ENCODE measurements at regions not wholly inside any gene's neighbourhood (a gene's known extent, or its start where the extent isn't known, plus 50 kb on each side); places are given as distances from the start of the nearest gene placed in this dataset.

GRCh38 chr15:98075441-98075840 lies 114.9 kb downstream of the ARRDC4 start:
- Histone ChIP-seq H3K9ac (ENCODE audit: low read length) (no peak overlapping the region), H3K4me1 (ENCODE audit: insufficient read depth, low read length, severe bottlenecking) (no peaks in the 10 kb centered on the region), H3K79me2 (ENCODE audit: insufficient read depth, low read length) (no peaks in the 10 kb centered on the region), H3F3A (ENCODE audit: insufficient read depth, low read length) (no peaks in the 10 kb centered on the region), H3K9me3 (ENCODE audit: low read length) (no peaks in the 10 kb centered on the region), H2AFZ (ENCODE audit: low read length) (no peak overlapping the region), H3K4me3 (ENCODE audit: low read depth, low read length, poor library complexity, severe bottlenecking) (no peak overlapping the region), H3K36me3 (ENCODE audit: insufficient read depth, low read length) (no peaks in the 10 kb centered on the region), H3K9me2 (ENCODE audit: low read depth, low read length) (no peaks in the 10 kb centered on the region), H3K4me2 (ENCODE audit: low read length) (no peak overlapping the region), H3K27ac (ENCODE audit: low read depth, low read length, poor library complexity, severe bottlenecking) (no peak overlapping the region), H3K27me3 (ENCODE audit: insufficient read depth, low read length) (no peaks in the 10 kb centered on the region), H4K20me1 (ENCODE audit: insufficient read depth, low read length) (no peaks in the 10 kb centered on the region)
- TF ChIP-seq CTCF (IDR thresholded peaks at IDR 0.05; ENCODE audit: low read length) = no peak
- TF ChIP-seq EZH2 (IDR thresholded peaks at IDR 0.05; ENCODE audit: borderline replicate concordance, low read length) = no peak

- Histone ChIP-seq H3F3A (ENCODE audit: insufficient read depth, low read length) (no peaks in the 10 kb centered on the region), H3K4me1 (ENCODE audit: insufficient read depth, low read length, severe bottlenecking) (no peaks in the 10 kb centered on the region), H3K36me3 (ENCODE audit: insufficient read depth, low read length) (no peaks in the 10 kb centered on the region), H3K27ac (ENCODE audit: low read depth, low read length, poor library complexity, severe bottlenecking) (no peak overlapping the region), H3K27me3 (ENCODE audit: insufficient read depth, low read length) (no peaks in the 10 kb centered on the region), H2AFZ (ENCODE audit: low read length) (no peak overlapping the region), H4K20me1 (ENCODE audit: insufficient read depth, low read length) (no peaks in the 10 kb centered on the region), H3K9me3 (ENCODE audit: low read length) (no peaks in the 10 kb centered on the region), H3K79me2 (ENCODE audit: insufficient read depth, low read length) (no peaks in the 10 kb centered on the region), H3K9ac (ENCODE audit: low read length) (no peak overlapping the region), H3K4me3 (ENCODE audit: low read depth, low read length, poor library complexity, severe bottlenecking) (no peak overlapping the region), H3K9me2 (ENCODE audit: low read depth, low read length) (no peaks in the 10 kb centered on the region), H3K4me2 (ENCODE audit: low read length) (no peak overlapping the region)
- TF ChIP-seq CTCF (IDR thresholded peaks at IDR 0.05; ENCODE audit: low read length) (no peak), EZH2 (IDR thresholded peaks at IDR 0.05; ENCODE audit: borderline replicate concordance, low read length) (no peak)
These were observed 115.7 kb downstream of the ARRDC4 start for GRCh38 chr15:98076021-98076816.

- no peak overlapping the region for H3K27ac ChIP-seq (ENCODE audit: low read depth, low read length, poor library complexity, severe bottlenecking)
These were observed 116.7 kb downstream of the ARRDC4 start for GRCh38 chr15:98077186-98077585.

More at GRCh38 chr15:98077186-98077585, 116.7 kb downstream of the ARRDC4 start:
- Histone ChIP-seq H4K20me1 (ENCODE audit: insufficient read depth, low read length) (no peaks in the 10 kb centered on the region), H3K27me3 (ENCODE audit: insufficient read depth, low read length) (no peaks in the 10 kb centered on the region), H3K9me3 (ENCODE audit: low read length) (no peaks in the 10 kb centered on the region), H3K9me2 (ENCODE audit: low read depth, low read length) (no peaks in the 10 kb centered on the region), H3K4me1 (ENCODE audit: insufficient read depth, low read length, severe bottlenecking) (no peaks in the 10 kb centered on the region), H3K9ac (ENCODE audit: low read length) (no peak overlapping the region), H3K79me2 (ENCODE audit: insufficient read depth, low read length) (no peaks in the 10 kb centered on the region), H3F3A (ENCODE audit: insufficient read depth, low read length) (no peaks in the 10 kb centered on the region), H3K36me3 (ENCODE audit: insufficient read depth, low read length) (no peaks in the 10 kb centered on the region), H3K4me2 (ENCODE audit: low read length) (no peak overlapping the region), H2AFZ (ENCODE audit: low read length) (no peak overlapping the region), H3K4me3 (ENCODE audit: low read depth, low read length, poor library complexity, severe bottlenecking) (no peak overlapping the region)
- TF ChIP-seq CTCF (IDR thresholded peaks at IDR 0.05; ENCODE audit: low read length) = no peak
- no peak for TF ChIP-seq EZH2 (IDR thresholded peaks at IDR 0.05; ENCODE audit: borderline replicate concordance, low read length)
